ENCODE measurements at regions not wholly inside any gene's neighbourhood (a gene's known extent, or its start where the extent isn't known, plus 50 kb on each side); places are given as distances from the start of the nearest gene placed in this dataset.
A peak's percentile ranks its signal among the peaks of the same experiment; 100 is the strongest.

DNA sequence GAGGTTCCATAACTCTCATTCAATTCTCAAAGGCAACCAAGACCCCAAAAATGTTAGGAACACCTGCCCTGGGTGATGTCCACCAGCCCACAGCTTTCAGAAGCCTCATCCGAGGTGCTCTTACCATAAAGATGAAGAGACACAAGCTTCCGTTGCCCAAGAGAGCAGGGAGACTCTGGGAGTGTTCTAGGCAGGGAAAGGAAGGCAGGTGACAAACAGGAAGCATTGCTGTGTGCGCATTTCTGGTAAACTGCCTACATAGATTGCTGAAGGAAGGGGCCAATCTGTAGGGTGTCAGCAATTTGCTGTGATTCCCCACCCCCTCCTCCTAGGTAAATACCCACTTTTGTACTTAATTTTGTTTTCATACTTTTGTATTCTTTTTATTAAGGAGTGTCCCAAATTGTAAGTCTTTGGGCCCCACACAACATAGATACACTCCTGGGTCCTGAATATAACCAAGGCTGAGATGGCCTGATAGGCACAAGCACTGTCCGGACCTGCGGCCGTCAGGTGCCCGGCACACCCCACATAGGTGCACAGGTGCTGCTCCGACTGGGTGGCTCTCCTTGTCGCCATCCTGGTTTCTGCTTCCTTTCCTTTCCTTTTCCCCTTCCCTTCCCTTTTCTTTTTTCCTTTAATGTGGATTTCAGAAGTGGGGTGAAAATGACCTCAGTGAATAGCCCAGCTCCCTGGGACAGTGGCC is 51.4 kb upstream of the SMNDC1 start:
- H3K9me3 ChIP-seq (ENCODE audit: control extremely low read depth in 1 of 3, control insufficient read depth in 2 of 3, insufficient read depth in 1 of 3, low read length in 2 of 3): peaks cover 0 to 3% (median 0%) of the 10 kb centered on the region in 3 donors
- no peaks in the 10 kb centered on the region for H4K20me1 ChIP-seq (ENCODE audit: control insufficient read depth, insufficient read depth, low read length, poor library complexity, severe bottlenecking)
- H3K4me3 Mint-ChIP-seq: peak overlapping the region; percentile 86
- DNase-seq (peak; percentile 74), ATAC-seq (ENCODE audit: low read depth) (peak; percentile 18)
- TF ChIP-seq EZH2 (IDR thresholded peaks at IDR 0.05; ENCODE audit: borderline replicate concordance, insufficient read depth, low read depth, low read length, poor library complexity, severe bottlenecking): no peak
- no peak for TF ChIP-seq CTCF (IDR thresholded peaks at IDR 0.05)
- no peaks in the 10 kb centered on the region for H3K9me3 Mint-ChIP-seq (ENCODE audit: insufficient read depth)
- no peaks in the 10 kb centered on the region for H3K79me2 ChIP-seq (ENCODE audit: control insufficient read depth, insufficient read depth, low read length)
- H3K4me1 ChIP-seq (ENCODE audit: control insufficient read depth in 2 of 2, insufficient read depth in 2 of 2, low read length in 2 of 2): peaks cover 54 to 58% of the 10 kb centered on the region in 2 donors
- H3K27me3 Mint-ChIP-seq: no peaks in the 10 kb centered on the region
- H3K4me2 ChIP-seq (replicated peaks; ENCODE audit: low read depth, low read length, poor library complexity, severe bottlenecking): peak overlapping the region; percentile 69
- peaks cover 0 to 6% (median 0%) of the 10 kb centered on the region in 4 experiments for H3K27me3 ChIP-seq (replicated peaks in 1 of 4; ENCODE audit: control extremely low read depth in 1 of 4, control insufficient read depth in 3 of 4, insufficient read depth in 4 of 4, low read length in 3 of 4)
- ChIA-PET CTCF (interaction anchor here (0.6 to 6.3 kb wide), 19 partner anchors 9 to 202 kb away, joined by 3 to 164 read pairs (median 9); partner anchors contain the start of genes DUSP5 and SMNDC1), POLR2A (interaction anchor here (0.6 to 4.2 kb wide), 9 partner anchors 31 to 190 kb away, joined by 3 to 30 read pairs (median 5); partner anchors contain the start of gene DUSP5)
- H3K27ac ChIP-seq (ENCODE audit: low read length in 2 of 2): peak overlapping the region; percentile 85 to 94
- H3K36me3 ChIP-seq (replicated peaks in 1 of 2; ENCODE audit: control extremely low read depth in 1 of 2, control insufficient read depth in 1 of 2, extremely low read depth in 1 of 2, insufficient read depth in 2 of 2, low read length in 1 of 2): no peaks in the 10 kb centered on the region
- 41% methylated on average over 3 of the region's 9 CpGs for WGBS (ENCODE audit: insufficient coverage)
- peak overlapping the region; percentile 36 for H3K9ac ChIP-seq (ENCODE audit: low read length)
- H2AFZ ChIP-seq (ENCODE audit: insufficient read depth, low read depth, low read length, poor library complexity, severe bottlenecking): no peak overlapping the region
- H3K4me1 Mint-ChIP-seq: peaks cover 65% of the 10 kb centered on the region
- H3K4me3 ChIP-seq (ENCODE audit: control extremely low read depth in 1 of 5, extremely low read depth in 1 of 5, insufficient read depth in 1 of 5, low read depth in 2 of 5, low read length in 4 of 5): peak overlapping the region in 3 of 5 experiments; percentile 28 to 46 (median 34)
- peak overlapping the region; percentile 94 for H3K27ac Mint-ChIP-seq
- intact Hi-C loops (cut with micrococcal nuclease): loop anchor here (1.0 to 5.0 kb wide), 13 partner anchors 32 to 563 kb away; partner anchors contain the start of genes BBIP1, DUSP5, MXI1 and SHOC2

Measured in B cell (primary cell).